H9 (cell line): ENCODE measurements at regions not wholly inside any gene's neighbourhood (a gene's known extent, or its start where the extent isn't known, plus 50 kb on each side); places are given as distances from the start of the nearest gene placed in this dataset.
"Not testable (repeated sequence)": the region's sequence is repeated elsewhere in the genome, so short reads cannot be mapped to it uniquely, and the experiment has no call there.

ENCODE experiments used
- DNase-seq: peaks from one replicate; pipeline ENCODE4 v3.0.0-alpha.2; 2017
- H2AFZ ChIP-seq: one replicate; pipeline ENCODE4 v1.6.1; 2013; ENCODE audit warnings: mild to moderate bottlenecking, low read length, control low read depth, moderate library complexity
- H2AK5ac ChIP-seq: 2 replicates; pipeline ENCODE4 v1.6.1; 2013; ENCODE audit warnings: low read length, control low read depth, mixed read lengths; ENCODE audit not compliant: insufficient read length
- H2BK120ac ChIP-seq: one replicate; pipeline ENCODE4 v1.6.1; 2013; ENCODE audit warnings: low read depth, mild to moderate bottlenecking, low read length, control low read depth, inconsistent platforms; ENCODE audit not compliant: poor library complexity, severe bottlenecking
- H2BK12ac ChIP-seq: 2 replicates; pipeline ENCODE4 v1.6.1; 2013; ENCODE audit warnings: low read length, control low read depth, mixed read lengths, low read depth; ENCODE audit not compliant: insufficient read length
- H2BK15ac ChIP-seq: 2 replicates; pipeline ENCODE4 v1.6.1; 2013; ENCODE audit warnings: low read depth, low read length, control low read depth
- H2BK20ac ChIP-seq: one replicate; pipeline ENCODE4 v1.6.1; 2013; ENCODE audit warnings: low read depth, mild to moderate bottlenecking, low read length, control low read depth, inconsistent platforms; ENCODE audit not compliant: poor library complexity, severe bottlenecking
- H2BK5ac ChIP-seq: 2 replicates; pipeline ENCODE4 v1.6.1; 2013; ENCODE audit warnings: low read length, control low read depth, mixed read lengths; ENCODE audit not compliant: insufficient read length
- H3K14ac ChIP-seq: 2 replicates; pipeline ENCODE4 v1.6.1; 2013; ENCODE audit warnings: low read length, control low read depth; ENCODE audit not compliant: insufficient read depth
- H3K18ac ChIP-seq: 2 replicates; pipeline ENCODE4 v1.6.1; 2013; ENCODE audit warnings: low read depth, mild to moderate bottlenecking, mixed read lengths, low read length, control low read depth; ENCODE audit not compliant: insufficient read length
- H3K23ac ChIP-seq: 2 replicates; pipeline ENCODE4 v1.6.1; 2013; ENCODE audit warnings: low read length, control low read depth, mixed read lengths, low read depth; ENCODE audit not compliant: insufficient read length
- H3K23me2 ChIP-seq: 2 replicates; pipeline ENCODE4 v1.6.1; 2013; ENCODE audit warnings: low read depth, mild to moderate bottlenecking, mixed read lengths, low read length, control low read depth; ENCODE audit not compliant: insufficient read length, poor library complexity, severe bottlenecking
- H3K27ac ChIP-seq: 2 replicates; pipeline ENCODE4 v1.5.1; 2013; ENCODE audit warnings: low read length, control low read depth, mixed read lengths, low read depth; ENCODE audit not compliant: insufficient read length
- H3K27me3 ChIP-seq: 2 replicates; pipeline ENCODE4 v1.6.1; 2013; ENCODE audit warnings: low read length, control low read depth, inconsistent platforms; ENCODE audit not compliant: insufficient read depth
- H3K4ac ChIP-seq: 2 replicates; pipeline ENCODE4 v1.6.1; 2013; ENCODE audit warnings: low read depth, mild to moderate bottlenecking, control low read depth, inconsistent platforms, low read length, moderate library complexity
- H3K4me1 ChIP-seq: 2 replicates; pipeline ENCODE4 v1.6.1; 2013; ENCODE audit warnings: low read length, control low read depth, inconsistent platforms; ENCODE audit not compliant: insufficient read depth
- H3K4me2 ChIP-seq: 2 replicates; pipeline ENCODE4 v1.6.1; 2013; ENCODE audit warnings: low read length, control low read depth, mixed read lengths; ENCODE audit not compliant: insufficient read length, insufficient read depth
- H3K56ac ChIP-seq: 2 replicates; pipeline ENCODE4 v1.6.1; 2013; ENCODE audit warnings: low read depth, mild to moderate bottlenecking, mixed read lengths, low read length, control low read depth; ENCODE audit not compliant: insufficient read length
- H3K79me1 ChIP-seq: 2 replicates; pipeline ENCODE4 v1.6.1; 2013; ENCODE audit warnings: low read depth, mild to moderate bottlenecking, moderate library complexity, low read length, control low read depth, inconsistent platforms; ENCODE audit not compliant: insufficient read depth, poor library complexity, severe bottlenecking
- H3K79me2 ChIP-seq: 2 replicates; pipeline ENCODE4 v1.6.1; 2013; ENCODE audit warnings: low read length, control low read depth, inconsistent platforms; ENCODE audit not compliant: insufficient read depth
- H3K9ac ChIP-seq: 2 replicates; pipeline ENCODE4 v1.6.1; 2013; ENCODE audit warnings: low read length, control low read depth, mixed read lengths; ENCODE audit not compliant: insufficient read length; ENCODE audit errors: extremely low read depth
- H3K9me3 ChIP-seq: one replicate; pipeline ENCODE4 v1.6.1; 2013; ENCODE audit warnings: low read depth, low read length, inconsistent platforms; ENCODE audit not compliant: control insufficient read depth
- H3T11ph ChIP-seq: one replicate; pipeline ENCODE4 v1.6.1; 2013; ENCODE audit warnings: mild to moderate bottlenecking, low read length, control low read depth, inconsistent platforms
- H4K20me1 ChIP-seq: one replicate; pipeline ENCODE4 v1.6.1; 2013; ENCODE audit not compliant: control insufficient read depth, insufficient read length, insufficient read depth
- H4K5ac ChIP-seq: 2 replicates; pipeline ENCODE4 v1.6.1; 2013; ENCODE audit warnings: low read depth, mild to moderate bottlenecking, mixed read lengths, low read length, control low read depth; ENCODE audit not compliant: insufficient read length
- H4K8ac ChIP-seq: replicated peaks from 2 replicates; pipeline ENCODE4 v1.6.1; 2013; ENCODE audit warnings: low read length, control low read depth, mixed read lengths, low read depth; ENCODE audit not compliant: insufficient read length
- H4K91ac ChIP-seq: 2 replicates; pipeline ENCODE4 v1.6.1; 2013; ENCODE audit warnings: low read depth, mild to moderate bottlenecking, moderate library complexity, mixed read lengths, low read length, control low read depth; ENCODE audit not compliant: insufficient read length
- H3K27ac Mint-ChIP-seq, 3 experiments: 2 replicates in 2 of 3; 3 replicates in 1 of 3; pipeline ENCODE4 v1.8.0; 2020 to 2021; ENCODE audit warnings: mixed read lengths in 3 of 3, mild to moderate bottlenecking in 1 of 3, moderate library complexity in 1 of 3
- H3K27me3 Mint-ChIP-seq: 2 replicates; pipeline ENCODE4 v1.8.0; 2021; ENCODE audit warnings: low read depth, mild to moderate bottlenecking, moderate library complexity, mixed read lengths
- H3K36me3 Mint-ChIP-seq, 3 experiments: 2 replicates in 2 of 3; 3 replicates in 1 of 3; pipeline ENCODE4 v1.8.0; 2020 to 2021; ENCODE audit warnings: low read depth in 3 of 3, mixed read lengths in 3 of 3; ENCODE audit not compliant: insufficient read depth in 1 of 3
- H3K4me1 Mint-ChIP-seq, 2 experiments: 2 replicates each; pipeline ENCODE4 v1.8.0; 2020; ENCODE audit warnings: mixed read lengths in 2 of 2
- H3K4me3 Mint-ChIP-seq, 2 experiments: 2 replicates in 1 of 2; 3 replicates in 1 of 2; pipeline ENCODE4 v1.8.0; 2020 to 2021; ENCODE audit warnings: mild to moderate bottlenecking in 2 of 2, mixed read lengths in 2 of 2, moderate library complexity in 1 of 2
- H3K9me3 Mint-ChIP-seq, 2 experiments: 2 replicates in 1 of 2; 3 replicates in 1 of 2; pipeline ENCODE4 v1.8.0; 2020; ENCODE audit warnings: mild to moderate bottlenecking in 2 of 2, mixed read lengths in 2 of 2, moderate library complexity in 1 of 2
- WGBS: extraction: QIAGEN DNeasy Blood & Tissue Kit; methylation state at CpG from one replicate; pipeline ENCODE4 v1.1.7; 2013; ENCODE audit warnings: missing lambda C conversion rate, low lambda C conversion rate, mixed read lengths; ENCODE audit not compliant: insufficient read length; ENCODE audit errors: extremely low coverage; 5-methylcytosine and 5-hydroxymethylcytosine counted together
- TF ChIP-seq, protein P1 (sequence below): fragments of 200-600 bp; sonication (generic); conservative IDR thresholded peaks from 3 replicates; pipeline ENCODE4 v1.8.0; 2021; ENCODE audit warnings: antibody characterized with exemption, mild to moderate bottlenecking

DNA sequence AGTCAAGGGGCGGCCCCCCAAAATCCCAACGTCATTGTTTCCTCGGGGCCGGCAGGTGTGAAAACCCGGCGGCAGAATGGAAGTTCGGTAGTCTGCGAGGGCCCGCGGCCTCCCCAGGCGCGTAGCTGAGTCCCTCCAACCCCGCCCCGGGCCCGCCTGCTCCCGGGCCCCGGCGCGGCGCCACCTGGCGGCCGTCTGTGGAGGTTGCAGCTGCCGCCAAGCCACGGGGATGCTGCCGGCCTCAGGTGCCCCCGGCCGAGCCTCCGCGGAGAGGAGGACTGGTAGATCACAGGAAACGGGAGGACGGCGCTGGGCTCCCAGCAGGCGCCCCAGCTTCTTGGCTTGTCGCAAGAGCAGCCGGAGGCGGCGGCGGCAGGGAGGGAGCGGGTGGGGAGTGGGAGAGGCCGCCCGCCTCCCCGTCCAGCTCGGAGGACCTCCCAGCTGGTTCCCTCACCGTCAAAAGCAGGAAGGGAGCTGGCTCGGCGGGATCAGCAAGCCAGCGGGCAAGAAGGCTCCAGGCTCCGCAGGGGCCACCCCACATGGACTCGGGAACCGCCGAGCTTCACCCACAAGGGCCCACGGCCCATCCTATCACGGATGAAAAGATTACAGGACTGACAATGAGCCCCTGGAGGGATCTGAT, 86.7 kb downstream of the FAM72C start:
- H3K4ac ChIP-seq, H3K56ac ChIP-seq, H3K4me1 ChIP-seq, H3K36me3 Mint-ChIP-seq, H3K9me3 Mint-ChIP-seq, H4K20me1 ChIP-seq, H3K79me1 ChIP-seq, H3K14ac ChIP-seq, H2BK12ac ChIP-seq, H2BK20ac ChIP-seq, H3K27me3 Mint-ChIP-seq, H2AFZ ChIP-seq, H3K9me3 ChIP-seq, H3K79me2 ChIP-seq, H2BK120ac ChIP-seq, H3K27ac ChIP-seq, H3K18ac ChIP-seq, H3K23me2 ChIP-seq, H4K91ac ChIP-seq, H3K27ac Mint-ChIP-seq, H2BK15ac ChIP-seq, H4K8ac ChIP-seq, H3K23ac ChIP-seq, H3K4me2 ChIP-seq, H2AK5ac ChIP-seq, H4K5ac ChIP-seq, H3K4me1 Mint-ChIP-seq, H3T11ph ChIP-seq, H2BK5ac ChIP-seq, H3K27me3 ChIP-seq, H3K9ac ChIP-seq: not testable (repeated sequence)
- peak overlapping the region in 1 of 2 experiments; percentile 24; a peak in 1 of 5 replicates for H3K4me3 Mint-ChIP-seq
- WGBS, result no CpG with 5 or more reads among the region's 53 CpGs
- peak; percentile 40 for DNase-seq
- TF ChIP-seq, protein P1, sequence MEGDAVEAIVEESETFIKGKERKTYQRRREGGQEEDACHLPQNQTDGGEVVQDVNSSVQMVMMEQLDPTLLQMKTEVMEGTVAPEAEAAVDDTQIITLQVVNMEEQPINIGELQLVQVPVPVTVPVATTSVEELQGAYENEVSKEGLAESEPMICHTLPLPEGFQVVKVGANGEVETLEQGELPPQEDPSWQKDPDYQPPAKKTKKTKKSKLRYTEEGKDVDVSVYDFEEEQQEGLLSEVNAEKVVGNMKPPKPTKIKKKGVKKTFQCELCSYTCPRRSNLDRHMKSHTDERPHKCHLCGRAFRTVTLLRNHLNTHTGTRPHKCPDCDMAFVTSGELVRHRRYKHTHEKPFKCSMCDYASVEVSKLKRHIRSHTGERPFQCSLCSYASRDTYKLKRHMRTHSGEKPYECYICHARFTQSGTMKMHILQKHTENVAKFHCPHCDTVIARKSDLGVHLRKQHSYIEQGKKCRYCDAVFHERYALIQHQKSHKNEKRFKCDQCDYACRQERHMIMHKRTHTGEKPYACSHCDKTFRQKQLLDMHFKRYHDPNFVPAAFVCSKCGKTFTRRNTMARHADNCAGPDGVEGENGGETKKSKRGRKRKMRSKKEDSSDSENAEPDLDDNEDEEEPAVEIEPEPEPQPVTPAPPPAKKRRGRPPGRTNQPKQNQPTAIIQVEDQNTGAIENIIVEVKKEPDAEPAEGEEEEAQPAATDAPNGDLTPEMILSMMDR, result peak; percentile 36; the same call in 2 of the 3 replicates
